ENCODE measurements at regions not wholly inside any gene's neighbourhood (a gene's known extent, or its start where the extent isn't known, plus 50 kb on each side); places are given as distances from the start of the nearest gene placed in this dataset.

DNA sequence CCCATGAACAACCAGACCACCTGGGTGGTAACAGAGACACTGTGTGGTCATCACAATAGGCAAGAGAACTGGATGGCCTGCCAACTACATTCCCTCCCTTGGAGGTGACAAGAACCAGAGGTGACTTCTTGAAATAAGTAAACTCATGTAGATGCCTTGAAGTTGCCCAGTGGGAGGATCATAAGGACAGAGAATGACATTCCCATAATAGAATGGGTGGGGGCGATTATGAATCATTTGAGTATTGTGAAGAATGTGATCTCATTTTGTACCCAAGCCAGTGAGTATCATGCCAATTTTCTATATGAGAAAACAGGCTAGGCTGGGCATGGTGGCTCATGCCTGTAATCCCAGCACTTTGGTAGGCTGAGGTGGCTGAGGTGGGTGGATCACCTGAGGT is 211.4 kb upstream of the GYPC start:
- DNase-seq (ENCODE audit: low spot score) = no peak
- Histone ChIP-seq H3K9me2 (ENCODE audit: insufficient read depth) (no peaks in the 10 kb centered on the region), H3F3A (replicated peaks; ENCODE audit: low read depth) (no peaks in the 10 kb centered on the region), H4K20me1 (replicated peaks; ENCODE audit: insufficient read depth) (no peaks in the 10 kb centered on the region), H3K27ac (ENCODE audit: low read depth) (no peak overlapping the region), H3K27me3 (ENCODE audit: insufficient read depth) (no peaks in the 10 kb centered on the region), H3K4me3 (no peak overlapping the region), H3K4me2 (no peak overlapping the region), H2AFZ (no peak overlapping the region), H3K4me1 (ENCODE audit: insufficient read depth) (no peaks in the 10 kb centered on the region), H3K36me3 (ENCODE audit: insufficient read depth) (no peaks in the 10 kb centered on the region; the same call in 1 of the 2 replicates), H3K79me2 (replicated peaks; ENCODE audit: insufficient read depth) (no peaks in the 10 kb centered on the region)
- no peaks in the 10 kb centered on the region for H3K36me3 Mint-ChIP-seq (ENCODE audit: low read depth)
- no peak for ATAC-seq
- H3K9me3 Mint-ChIP-seq = no peaks in the 10 kb centered on the region
- no peak overlapping the region for H3K27ac Mint-ChIP-seq
- no peaks in the 10 kb centered on the region for H3K4me1 Mint-ChIP-seq
- H3K27me3 Mint-ChIP-seq (ENCODE audit: insufficient read depth, low read depth, poor library complexity) = peaks cover 4% of the 10 kb centered on the region
- TF ChIP-seq ZNF331 (CRISPR knock-in tag; IDR thresholded peaks at IDR 0.05; ENCODE audit: low read depth) (no peak), ZNF114 (CRISPR knock-in tag; IDR thresholded peaks at IDR 0.05) (no peak), NANOG (IDR thresholded peaks at IDR 0.05; ENCODE audit: borderline replicate concordance) (no peak), EZH2 (IDR thresholded peaks at IDR 0.05; ENCODE audit: low read depth, unreplicated experiment) (no peak), POLR2AphosphoS5 (IDR thresholded peaks at IDR 0.05; ENCODE audit: low read depth) (no peak), JUNB (IDR thresholded peaks at IDR 0.05; ENCODE audit: unreplicated experiment) (no peak), STAT1 (IDR thresholded peaks at IDR 0.05; ENCODE audit: unreplicated experiment) (no peak), CREB1 (CRISPR knock-in tag; IDR thresholded peaks at IDR 0.05; ENCODE audit: low read depth) (no peak)
- TF ChIP-seq, protein P1, sequence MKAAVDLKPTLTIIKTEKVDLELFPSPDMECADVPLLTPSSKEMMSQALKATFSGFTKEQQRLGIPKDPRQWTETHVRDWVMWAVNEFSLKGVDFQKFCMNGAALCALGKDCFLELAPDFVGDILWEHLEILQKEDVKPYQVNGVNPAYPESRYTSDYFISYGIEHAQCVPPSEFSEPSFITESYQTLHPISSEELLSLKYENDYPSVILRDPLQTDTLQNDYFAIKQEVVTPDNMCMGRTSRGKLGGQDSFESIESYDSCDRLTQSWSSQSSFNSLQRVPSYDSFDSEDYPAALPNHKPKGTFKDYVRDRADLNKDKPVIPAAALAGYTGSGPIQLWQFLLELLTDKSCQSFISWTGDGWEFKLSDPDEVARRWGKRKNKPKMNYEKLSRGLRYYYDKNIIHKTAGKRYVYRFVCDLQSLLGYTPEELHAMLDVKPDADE (IDR thresholded peaks at IDR 0.05) = no peak
- TF ChIP-seq, protein P2, sequence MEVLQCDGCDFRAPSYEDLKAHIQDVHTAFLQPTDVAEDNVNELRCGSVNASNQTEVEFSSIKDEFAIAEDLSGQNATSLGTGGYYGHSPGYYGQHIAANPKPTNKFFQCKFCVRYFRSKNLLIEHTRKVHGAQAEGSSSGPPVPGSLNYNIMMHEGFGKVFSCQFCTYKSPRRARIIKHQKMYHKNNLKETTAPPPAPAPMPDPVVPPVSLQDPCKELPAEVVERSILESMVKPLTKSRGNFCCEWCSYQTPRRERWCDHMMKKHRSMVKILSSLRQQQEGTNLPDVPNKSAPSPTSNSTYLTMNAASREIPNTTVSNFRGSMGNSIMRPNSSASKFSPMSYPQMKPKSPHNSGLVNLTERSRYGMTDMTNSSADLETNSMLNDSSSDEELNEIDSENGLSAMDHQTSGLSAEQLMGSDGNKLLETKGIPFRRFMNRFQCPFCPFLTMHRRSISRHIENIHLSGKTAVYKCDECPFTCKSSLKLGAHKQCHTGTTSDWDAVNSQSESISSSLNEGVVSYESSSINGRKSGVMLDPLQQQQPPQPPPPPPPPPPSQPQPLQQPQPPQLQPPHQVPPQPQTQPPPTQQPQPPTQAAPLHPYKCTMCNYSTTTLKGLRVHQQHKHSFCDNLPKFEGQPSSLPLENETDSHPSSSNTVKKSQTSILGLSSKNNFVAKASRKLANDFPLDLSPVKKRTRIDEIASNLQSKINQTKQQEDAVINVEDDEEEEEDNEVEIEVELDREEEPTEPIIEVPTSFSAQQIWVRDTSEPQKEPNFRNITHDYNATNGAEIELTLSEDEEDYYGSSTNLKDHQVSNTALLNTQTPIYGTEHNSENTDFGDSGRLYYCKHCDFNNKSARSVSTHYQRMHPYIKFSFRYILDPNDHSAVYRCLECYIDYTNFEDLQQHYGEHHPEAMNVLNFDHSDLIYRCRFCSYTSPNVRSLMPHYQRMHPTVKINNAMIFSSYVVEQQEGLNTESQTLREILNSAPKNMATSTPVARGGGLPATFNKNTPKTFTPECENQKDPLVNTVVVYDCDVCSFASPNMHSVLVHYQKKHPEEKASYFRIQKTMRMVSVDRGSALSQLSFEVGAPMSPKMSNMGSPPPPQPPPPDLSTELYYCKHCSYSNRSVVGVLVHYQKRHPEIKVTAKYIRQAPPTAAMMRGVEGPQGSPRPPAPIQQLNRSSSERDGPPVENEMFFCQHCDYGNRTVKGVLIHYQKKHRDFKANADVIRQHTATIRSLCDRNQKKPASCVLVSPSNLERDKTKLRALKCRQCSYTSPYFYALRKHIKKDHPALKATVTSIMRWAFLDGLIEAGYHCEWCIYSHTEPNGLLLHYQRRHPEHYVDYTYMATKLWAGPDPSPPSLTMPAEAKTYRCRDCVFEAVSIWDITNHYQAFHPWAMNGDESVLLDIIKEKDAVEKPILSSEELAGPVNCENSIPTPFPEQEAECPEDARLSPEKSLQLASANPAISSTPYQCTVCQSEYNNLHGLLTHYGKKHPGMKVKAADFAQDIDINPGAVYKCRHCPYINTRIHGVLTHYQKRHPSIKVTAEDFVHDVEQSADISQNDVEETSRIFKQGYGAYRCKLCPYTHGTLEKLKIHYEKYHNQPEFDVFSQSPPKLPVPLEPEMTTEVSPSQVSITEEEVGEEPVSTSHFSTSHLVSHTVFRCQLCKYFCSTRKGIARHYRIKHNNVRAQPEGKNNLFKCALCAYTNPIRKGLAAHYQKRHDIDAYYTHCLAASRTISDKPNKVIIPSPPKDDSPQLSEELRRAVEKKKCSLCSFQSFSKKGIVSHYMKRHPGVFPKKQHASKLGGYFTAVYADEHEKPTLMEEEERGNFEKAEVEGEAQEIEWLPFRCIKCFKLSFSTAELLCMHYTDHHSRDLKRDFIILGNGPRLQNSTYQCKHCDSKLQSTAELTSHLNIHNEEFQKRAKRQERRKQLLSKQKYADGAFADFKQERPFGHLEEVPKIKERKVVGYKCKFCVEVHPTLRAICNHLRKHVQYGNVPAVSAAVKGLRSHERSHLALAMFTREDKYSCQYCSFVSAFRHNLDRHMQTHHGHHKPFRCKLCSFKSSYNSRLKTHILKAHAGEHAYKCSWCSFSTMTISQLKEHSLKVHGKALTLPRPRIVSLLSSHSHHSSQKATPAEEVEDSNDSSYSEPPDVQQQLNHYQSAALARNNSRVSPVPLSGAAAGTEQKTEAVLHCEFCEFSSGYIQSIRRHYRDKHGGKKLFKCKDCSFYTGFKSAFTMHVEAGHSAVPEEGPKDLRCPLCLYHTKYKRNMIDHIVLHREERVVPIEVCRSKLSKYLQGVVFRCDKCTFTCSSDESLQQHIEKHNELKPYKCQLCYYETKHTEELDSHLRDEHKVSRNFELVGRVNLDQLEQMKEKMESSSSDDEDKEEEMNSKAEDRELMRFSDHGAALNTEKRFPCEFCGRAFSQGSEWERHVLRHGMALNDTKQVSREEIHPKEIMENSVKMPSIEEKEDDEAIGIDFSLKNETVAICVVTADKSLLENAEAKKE (CRISPR knock-in tag; IDR thresholded peaks at IDR 0.05) = no peak
- TF ChIP-seq, protein P3, sequence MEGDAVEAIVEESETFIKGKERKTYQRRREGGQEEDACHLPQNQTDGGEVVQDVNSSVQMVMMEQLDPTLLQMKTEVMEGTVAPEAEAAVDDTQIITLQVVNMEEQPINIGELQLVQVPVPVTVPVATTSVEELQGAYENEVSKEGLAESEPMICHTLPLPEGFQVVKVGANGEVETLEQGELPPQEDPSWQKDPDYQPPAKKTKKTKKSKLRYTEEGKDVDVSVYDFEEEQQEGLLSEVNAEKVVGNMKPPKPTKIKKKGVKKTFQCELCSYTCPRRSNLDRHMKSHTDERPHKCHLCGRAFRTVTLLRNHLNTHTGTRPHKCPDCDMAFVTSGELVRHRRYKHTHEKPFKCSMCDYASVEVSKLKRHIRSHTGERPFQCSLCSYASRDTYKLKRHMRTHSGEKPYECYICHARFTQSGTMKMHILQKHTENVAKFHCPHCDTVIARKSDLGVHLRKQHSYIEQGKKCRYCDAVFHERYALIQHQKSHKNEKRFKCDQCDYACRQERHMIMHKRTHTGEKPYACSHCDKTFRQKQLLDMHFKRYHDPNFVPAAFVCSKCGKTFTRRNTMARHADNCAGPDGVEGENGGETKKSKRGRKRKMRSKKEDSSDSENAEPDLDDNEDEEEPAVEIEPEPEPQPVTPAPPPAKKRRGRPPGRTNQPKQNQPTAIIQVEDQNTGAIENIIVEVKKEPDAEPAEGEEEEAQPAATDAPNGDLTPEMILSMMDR (conservative IDR thresholded peaks at IDR 0.05; ENCODE audit: low read depth in 2 of 2) = no peak
- TF ChIP-seq, protein P4, sequence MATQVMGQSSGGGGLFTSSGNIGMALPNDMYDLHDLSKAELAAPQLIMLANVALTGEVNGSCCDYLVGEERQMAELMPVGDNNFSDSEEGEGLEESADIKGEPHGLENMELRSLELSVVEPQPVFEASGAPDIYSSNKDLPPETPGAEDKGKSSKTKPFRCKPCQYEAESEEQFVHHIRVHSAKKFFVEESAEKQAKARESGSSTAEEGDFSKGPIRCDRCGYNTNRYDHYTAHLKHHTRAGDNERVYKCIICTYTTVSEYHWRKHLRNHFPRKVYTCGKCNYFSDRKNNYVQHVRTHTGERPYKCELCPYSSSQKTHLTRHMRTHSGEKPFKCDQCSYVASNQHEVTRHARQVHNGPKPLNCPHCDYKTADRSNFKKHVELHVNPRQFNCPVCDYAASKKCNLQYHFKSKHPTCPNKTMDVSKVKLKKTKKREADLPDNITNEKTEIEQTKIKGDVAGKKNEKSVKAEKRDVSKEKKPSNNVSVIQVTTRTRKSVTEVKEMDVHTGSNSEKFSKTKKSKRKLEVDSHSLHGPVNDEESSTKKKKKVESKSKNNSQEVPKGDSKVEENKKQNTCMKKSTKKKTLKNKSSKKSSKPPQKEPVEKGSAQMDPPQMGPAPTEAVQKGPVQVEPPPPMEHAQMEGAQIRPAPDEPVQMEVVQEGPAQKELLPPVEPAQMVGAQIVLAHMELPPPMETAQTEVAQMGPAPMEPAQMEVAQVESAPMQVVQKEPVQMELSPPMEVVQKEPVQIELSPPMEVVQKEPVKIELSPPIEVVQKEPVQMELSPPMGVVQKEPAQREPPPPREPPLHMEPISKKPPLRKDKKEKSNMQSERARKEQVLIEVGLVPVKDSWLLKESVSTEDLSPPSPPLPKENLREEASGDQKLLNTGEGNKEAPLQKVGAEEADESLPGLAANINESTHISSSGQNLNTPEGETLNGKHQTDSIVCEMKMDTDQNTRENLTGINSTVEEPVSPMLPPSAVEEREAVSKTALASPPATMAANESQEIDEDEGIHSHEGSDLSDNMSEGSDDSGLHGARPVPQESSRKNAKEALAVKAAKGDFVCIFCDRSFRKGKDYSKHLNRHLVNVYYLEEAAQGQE (IDR thresholded peaks at IDR 0.05; ENCODE audit: unreplicated experiment) = no peak
- H3K4me3 Mint-ChIP-seq = no peak overlapping the region
